ENCODE measurements at regions not wholly inside any gene's neighbourhood (a gene's known extent, or its start where the extent isn't known, plus 50 kb on each side); places are given as distances from the start of the nearest gene placed in this dataset.
A peak's percentile ranks its signal among the peaks of the same experiment; 100 is the strongest.

GRCh38 chr12:63424671-63425070 lies 243.6 kb downstream of the DPY19L2 start:
- TF ChIP-seq, protein P1, sequence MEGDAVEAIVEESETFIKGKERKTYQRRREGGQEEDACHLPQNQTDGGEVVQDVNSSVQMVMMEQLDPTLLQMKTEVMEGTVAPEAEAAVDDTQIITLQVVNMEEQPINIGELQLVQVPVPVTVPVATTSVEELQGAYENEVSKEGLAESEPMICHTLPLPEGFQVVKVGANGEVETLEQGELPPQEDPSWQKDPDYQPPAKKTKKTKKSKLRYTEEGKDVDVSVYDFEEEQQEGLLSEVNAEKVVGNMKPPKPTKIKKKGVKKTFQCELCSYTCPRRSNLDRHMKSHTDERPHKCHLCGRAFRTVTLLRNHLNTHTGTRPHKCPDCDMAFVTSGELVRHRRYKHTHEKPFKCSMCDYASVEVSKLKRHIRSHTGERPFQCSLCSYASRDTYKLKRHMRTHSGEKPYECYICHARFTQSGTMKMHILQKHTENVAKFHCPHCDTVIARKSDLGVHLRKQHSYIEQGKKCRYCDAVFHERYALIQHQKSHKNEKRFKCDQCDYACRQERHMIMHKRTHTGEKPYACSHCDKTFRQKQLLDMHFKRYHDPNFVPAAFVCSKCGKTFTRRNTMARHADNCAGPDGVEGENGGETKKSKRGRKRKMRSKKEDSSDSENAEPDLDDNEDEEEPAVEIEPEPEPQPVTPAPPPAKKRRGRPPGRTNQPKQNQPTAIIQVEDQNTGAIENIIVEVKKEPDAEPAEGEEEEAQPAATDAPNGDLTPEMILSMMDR (IDR thresholded peaks at IDR 0.05; ENCODE audit: insufficient read depth, low read depth, low read length, missing control alignments): no peak
- no peak overlapping the region for H3K4me3 ChIP-seq (ENCODE audit: low read length)
- DNase-seq (ENCODE audit: low read depth): no peak

DNA sequence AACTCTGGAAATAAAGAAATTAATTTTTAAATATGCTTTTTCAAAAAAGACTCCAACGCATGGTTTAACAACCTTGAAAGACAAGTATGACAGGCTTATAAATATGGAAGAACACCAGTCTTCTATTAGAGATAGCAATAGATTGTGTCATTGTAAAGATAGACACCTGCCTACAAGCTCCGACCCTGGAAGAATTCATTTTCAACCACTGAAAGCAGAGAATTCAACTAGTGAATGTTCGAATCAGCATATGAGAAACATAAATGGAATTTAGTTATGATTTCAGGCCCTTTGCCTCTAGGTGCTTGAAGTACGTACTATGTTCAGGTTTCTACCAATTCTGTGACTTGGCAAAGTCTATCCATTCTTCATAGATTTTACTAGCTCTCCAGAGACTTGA lies 244.5 kb downstream of the DPY19L2 start:
- no peak overlapping the region for H3K4me3 ChIP-seq (ENCODE audit: low read length)
- DNase-seq (ENCODE audit: low read depth): no peak
- TF ChIP-seq, protein P1 (IDR thresholded peaks at IDR 0.05; ENCODE audit: insufficient read depth, low read depth, low read length, missing control alignments): no peak

DNA sequence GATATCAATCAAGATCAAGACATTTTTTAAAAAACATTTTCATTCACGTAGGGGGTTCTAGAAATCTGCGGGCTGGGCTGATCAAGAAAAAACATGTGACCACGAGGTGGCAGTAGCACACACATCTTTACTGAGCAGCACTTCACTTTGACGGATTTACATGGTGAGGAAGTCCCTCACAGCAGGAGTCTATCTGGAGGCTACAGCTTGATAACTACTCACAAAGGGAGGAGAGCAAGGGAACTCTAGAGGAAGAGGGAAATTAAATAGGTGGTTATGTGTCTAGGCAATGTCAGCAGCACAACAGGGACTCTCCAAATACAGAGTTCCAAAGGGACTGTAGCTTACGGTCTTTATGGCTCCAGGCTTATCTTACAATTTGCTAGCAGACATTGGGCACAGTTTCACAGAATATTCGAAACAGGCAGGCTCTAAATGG lies 248.1 kb downstream of the DPY19L2 start:
- peak; percentile 10 for DNase-seq (ENCODE audit: low read depth)
- H3K4me3 ChIP-seq (ENCODE audit: low read length): no peak overlapping the region
- TF ChIP-seq, protein P1 (IDR thresholded peaks at IDR 0.05; ENCODE audit: insufficient read depth, low read depth, low read length, missing control alignments): peak; percentile 29

DNA sequence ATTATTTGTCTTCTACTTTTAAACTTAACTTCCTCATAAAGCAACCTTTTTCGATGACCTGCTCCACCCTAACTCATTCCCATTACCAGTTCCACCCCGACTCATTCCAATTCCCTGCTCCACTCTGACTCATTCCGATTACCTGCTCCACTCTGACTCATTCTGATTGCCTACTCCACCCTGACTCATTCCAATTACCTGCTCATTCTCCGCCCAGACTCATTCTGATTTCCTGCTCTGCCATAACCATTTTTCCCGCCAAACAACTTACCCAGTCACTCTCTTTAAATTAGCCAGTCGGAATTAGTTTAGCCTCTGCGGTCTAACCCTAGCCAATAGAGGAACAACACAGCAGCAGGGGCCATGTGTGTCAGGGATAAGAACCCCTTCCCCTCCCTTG lies 249.1 kb downstream of the DPY19L2 start:
- no peak overlapping the region for H3K4me3 ChIP-seq (ENCODE audit: low read length)
- DNase-seq (ENCODE audit: low read depth): peak; percentile 94
- TF ChIP-seq, protein P1 (IDR thresholded peaks at IDR 0.05; ENCODE audit: insufficient read depth, low read depth, low read length, missing control alignments): no peak

DNA sequence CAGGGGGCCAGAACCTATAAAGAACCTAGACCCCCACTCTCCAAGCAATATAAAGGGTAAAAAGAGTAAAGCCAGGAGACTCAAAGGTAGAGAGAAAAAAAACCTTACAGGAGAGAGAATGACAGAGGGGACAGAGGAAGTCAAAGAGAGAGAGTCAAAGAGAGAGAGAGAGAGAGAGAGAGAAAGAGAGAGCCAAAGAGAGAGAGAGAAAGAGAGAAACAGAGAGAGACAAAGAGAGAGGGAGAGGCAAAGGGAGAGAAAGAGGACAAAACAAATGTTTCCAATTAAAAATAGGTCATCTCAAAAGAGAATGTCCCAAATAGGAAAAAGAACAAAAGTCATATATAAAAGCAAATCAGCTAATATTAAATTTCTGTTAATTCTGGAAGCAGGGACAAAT lies 251.5 kb downstream of the DPY19L2 start:
- TF ChIP-seq, protein P1 (IDR thresholded peaks at IDR 0.05; ENCODE audit: insufficient read depth, low read depth, low read length, missing control alignments): no peak
- DNase-seq (ENCODE audit: low read depth): no peak
- no peak overlapping the region for H3K4me3 ChIP-seq (ENCODE audit: low read length)

GRCh38 chr12:63415357-63415756 lies 252.9 kb downstream of the DPY19L2 start:
- TF ChIP-seq, protein P1 (IDR thresholded peaks at IDR 0.05; ENCODE audit: insufficient read depth, low read depth, low read length, missing control alignments): no peak
- no peak overlapping the region for H3K4me3 ChIP-seq (ENCODE audit: low read length)
- no peak for DNase-seq (ENCODE audit: low read depth)

- TF ChIP-seq, protein P1 (IDR thresholded peaks at IDR 0.05; ENCODE audit: insufficient read depth, low read depth, low read length, missing control alignments): no peak
- no peak for DNase-seq (ENCODE audit: low read depth)
- no peak overlapping the region for H3K4me3 ChIP-seq (ENCODE audit: low read length)
Observed at GRCh38 chr12:63410197-63410596, 258.1 kb downstream of the DPY19L2 start.
